Bronchial epithelial cell (primary cell): ENCODE measurements at regions not wholly inside any gene's neighbourhood (a gene's known extent, or its start where the extent isn't known, plus 50 kb on each side); places are given as distances from the start of the nearest gene placed in this dataset.

Experiments
- DNase-seq: peaks from one replicate; pipeline ENCODE4 v3.0.0-alpha.2; 2010; ENCODE audit warnings: low read depth
- FAIRE-seq: peaks from 2 replicates; lab custom pipeline; 2011; peaks lifted over from hg19 to GRCh38; lab: Jason Lieb, UNC
- H3K27me3 ChIP-seq: 2 replicates; pipeline ENCODE4 v1.5.1; 2011; ENCODE audit warnings: low read length; ENCODE audit not compliant: control insufficient read depth, insufficient read depth
- H3K36me3 ChIP-seq: 2 replicates; pipeline ENCODE4 v1.5.1; 2011; ENCODE audit warnings: low read length; ENCODE audit not compliant: control insufficient read depth, insufficient read depth
- H3K4me3 ChIP-seq: 2 replicates; pipeline ENCODE4 v1.5.1; 2011; ENCODE audit warnings: mild to moderate bottlenecking, low read depth, low read length, control low read depth
- TF ChIP-seq, protein P1 (sequence below): IDR thresholded peaks from 2 replicates; pipeline ENCODE4 v1.5.1; 2011; ENCODE audit warnings: mild to moderate bottlenecking, moderate library complexity, low read length, control low read depth, inconsistent platforms; ENCODE audit not compliant: insufficient read depth, severe bottlenecking

DNA sequence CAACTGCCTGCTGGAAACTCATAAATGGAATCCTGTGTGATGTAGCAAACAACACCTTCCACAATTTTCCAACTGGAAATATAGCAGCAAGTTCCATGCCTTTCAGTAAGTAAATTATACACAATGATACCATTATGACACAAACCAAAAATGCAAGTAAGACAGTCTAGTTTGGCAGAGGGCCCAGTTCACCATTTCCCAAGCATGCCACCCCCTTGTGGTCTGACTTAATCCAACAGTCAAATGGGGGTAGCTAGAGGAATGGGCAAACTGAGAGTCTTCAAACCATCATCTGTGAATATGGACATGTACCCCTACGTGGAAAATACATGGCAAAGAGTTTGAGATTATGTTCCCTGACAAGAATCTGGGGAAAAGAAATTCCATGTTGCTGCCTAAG is 137.6 kb upstream of the VWC2 start:
- no peaks in the 10 kb centered on the region for H3K27me3 ChIP-seq
- DNase-seq (peak; percentile 1), FAIRE-seq (no peak)
- H3K36me3 ChIP-seq = no peaks in the 10 kb centered on the region
- TF ChIP-seq, protein P1, sequence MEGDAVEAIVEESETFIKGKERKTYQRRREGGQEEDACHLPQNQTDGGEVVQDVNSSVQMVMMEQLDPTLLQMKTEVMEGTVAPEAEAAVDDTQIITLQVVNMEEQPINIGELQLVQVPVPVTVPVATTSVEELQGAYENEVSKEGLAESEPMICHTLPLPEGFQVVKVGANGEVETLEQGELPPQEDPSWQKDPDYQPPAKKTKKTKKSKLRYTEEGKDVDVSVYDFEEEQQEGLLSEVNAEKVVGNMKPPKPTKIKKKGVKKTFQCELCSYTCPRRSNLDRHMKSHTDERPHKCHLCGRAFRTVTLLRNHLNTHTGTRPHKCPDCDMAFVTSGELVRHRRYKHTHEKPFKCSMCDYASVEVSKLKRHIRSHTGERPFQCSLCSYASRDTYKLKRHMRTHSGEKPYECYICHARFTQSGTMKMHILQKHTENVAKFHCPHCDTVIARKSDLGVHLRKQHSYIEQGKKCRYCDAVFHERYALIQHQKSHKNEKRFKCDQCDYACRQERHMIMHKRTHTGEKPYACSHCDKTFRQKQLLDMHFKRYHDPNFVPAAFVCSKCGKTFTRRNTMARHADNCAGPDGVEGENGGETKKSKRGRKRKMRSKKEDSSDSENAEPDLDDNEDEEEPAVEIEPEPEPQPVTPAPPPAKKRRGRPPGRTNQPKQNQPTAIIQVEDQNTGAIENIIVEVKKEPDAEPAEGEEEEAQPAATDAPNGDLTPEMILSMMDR = no peak
- H3K4me3 ChIP-seq = no peak overlapping the region

DNA sequence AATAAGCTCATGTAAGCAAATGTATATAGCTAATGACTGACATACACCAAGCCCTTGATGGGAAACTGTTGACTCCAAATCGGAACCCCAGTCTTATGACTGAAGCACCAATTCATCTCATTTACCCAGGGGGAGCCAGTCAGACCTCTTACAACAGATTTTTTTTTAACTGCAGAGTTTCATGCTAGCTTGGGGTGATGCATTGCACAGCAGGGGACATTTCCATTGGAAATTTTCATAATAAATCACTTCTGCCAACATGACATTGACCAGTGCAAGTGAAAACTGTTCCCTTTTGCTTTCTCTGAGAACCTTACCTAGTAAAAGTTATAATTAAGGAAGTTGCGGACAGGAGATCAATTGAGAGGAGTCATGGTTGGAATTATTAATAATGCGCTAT is 137.0 kb upstream of the VWC2 start:
- no peaks in the 10 kb centered on the region for H3K27me3 ChIP-seq
- no peak overlapping the region for H3K4me3 ChIP-seq
- DNase-seq (no peak), FAIRE-seq (no peak)
- no peaks in the 10 kb centered on the region for H3K36me3 ChIP-seq
- TF ChIP-seq, protein P1 = no peak

DNA sequence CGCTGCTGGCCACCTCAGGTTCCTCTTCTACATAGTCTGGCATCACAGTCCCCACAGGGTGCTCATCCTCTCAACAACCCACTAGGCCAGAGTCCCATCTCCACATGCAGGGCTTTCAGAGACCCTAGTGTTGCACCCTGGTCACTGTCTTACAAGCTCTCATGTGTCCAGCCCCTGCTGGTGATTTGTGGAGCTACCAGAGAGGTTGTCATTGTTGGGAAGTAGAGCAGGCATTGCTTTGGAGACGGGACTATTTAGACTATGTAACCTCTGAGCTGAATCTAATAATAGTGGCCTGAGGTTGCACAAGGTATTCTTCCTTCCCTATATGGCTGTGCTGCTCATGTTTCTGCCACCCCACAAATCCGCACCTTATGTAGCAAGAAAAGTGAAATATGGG is 135.3 kb upstream of the VWC2 start:
- TF ChIP-seq, protein P1 = no peak
- Histone ChIP-seq H3K36me3 (no peaks in the 10 kb centered on the region), H3K27me3 (no peaks in the 10 kb centered on the region), H3K4me3 (no peak overlapping the region)
- DNase-seq (no peak), FAIRE-seq (no peak)

DNA sequence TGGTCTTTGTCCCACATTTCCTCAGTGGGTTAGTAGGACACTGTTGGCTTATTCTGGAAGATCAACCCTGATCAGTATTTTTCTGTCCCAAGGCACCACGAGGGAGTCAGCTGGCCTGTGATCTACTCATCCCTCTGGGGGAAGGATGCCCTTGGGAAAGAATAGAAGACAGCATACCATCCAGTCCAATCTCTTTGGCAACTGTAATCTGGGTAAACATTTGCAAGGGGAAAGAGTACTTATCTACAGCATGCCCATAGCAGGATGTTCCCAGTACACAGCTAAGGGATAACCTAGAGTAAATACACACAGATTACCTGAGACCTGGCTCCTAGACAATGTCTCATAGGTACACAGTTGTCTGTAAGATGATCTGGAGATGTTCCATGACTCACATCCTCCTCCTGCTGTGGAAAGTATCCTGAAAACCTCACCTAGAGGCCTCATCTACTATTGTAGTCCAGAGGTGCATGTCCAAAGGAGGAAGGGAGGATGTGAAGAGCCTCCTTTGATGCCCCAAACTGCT is 134.3 kb upstream of the VWC2 start:
- DNase-seq = no peak
- Histone ChIP-seq H3K27me3 (no peaks in the 10 kb centered on the region), H3K36me3 (no peaks in the 10 kb centered on the region), H3K4me3 (no peak overlapping the region)
- FAIRE-seq = no peak
- TF ChIP-seq, protein P1 = no peak

DNA sequence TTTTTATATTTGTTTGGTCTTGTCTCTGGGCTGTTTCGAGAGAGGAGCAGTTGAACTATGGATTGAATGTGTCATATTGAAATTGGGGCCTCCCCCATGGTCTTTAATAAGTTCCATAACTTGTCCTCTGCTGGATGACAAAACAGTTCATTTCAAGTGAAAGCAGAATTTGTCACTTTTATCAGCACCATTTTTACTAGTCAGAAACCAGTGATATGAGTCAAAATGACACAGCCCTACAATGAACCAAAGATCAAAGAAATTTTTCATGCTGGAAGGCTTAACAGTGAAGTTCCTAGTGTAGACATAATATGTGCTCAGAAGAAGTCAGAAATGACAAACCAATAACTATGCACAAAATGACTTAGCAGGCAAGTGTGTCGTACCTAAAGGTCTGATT is 133.6 kb upstream of the VWC2 start:
- Histone ChIP-seq H3K4me3 (no peak overlapping the region), H3K27me3 (no peaks in the 10 kb centered on the region), H3K36me3 (no peaks in the 10 kb centered on the region)
- TF ChIP-seq, protein P1 = no peak
- no peak for FAIRE-seq
- no peak for DNase-seq

DNA sequence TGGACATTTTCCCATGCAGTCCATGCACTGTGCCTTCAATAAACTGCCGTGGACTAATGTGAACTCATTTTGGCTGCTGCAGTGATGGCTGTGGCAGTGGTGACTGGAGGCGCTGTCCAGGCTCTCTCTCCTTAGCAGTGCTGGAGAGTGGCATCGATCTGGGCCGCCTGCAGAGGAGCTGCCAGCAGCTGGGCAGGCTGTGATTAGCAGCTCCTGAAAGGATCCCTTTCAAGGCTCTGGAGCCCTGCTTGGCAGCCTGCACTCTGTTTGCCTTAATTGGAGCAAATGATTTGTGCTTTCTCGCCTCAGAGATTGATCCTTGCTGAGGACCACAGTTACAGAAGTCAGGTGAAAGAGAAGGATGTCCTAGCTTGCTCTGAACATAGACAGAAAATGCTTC is 130.1 kb upstream of the VWC2 start:
- TF ChIP-seq, protein P1 = no peak
- DNase-seq (no peak), FAIRE-seq (no peak)
- H3K36me3 ChIP-seq = no peaks in the 10 kb centered on the region
- H3K27me3 ChIP-seq = no peaks in the 10 kb centered on the region
- H3K4me3 ChIP-seq = no peak overlapping the region
